HepG2 (cell line): ENCODE measurements at regions not wholly inside any gene's neighbourhood (a gene's known extent, or its start where the extent isn't known, plus 50 kb on each side); places are given as distances from the start of the nearest gene placed in this dataset.

Source experiments
- ATAC-seq: fragments of 200-7000 bp; cut with Tn5 transposase; 3 replicates; pipeline ENCODE4 v1.9.1; 2020; ENCODE audit warnings: mild to moderate bottlenecking, moderate library complexity
- BruUV-seq: library from RNA; stranded (reverse); fragments of 400-500 nt; replicated peaks from 2 replicates; lab custom pipeline; 2021; lab: Mats Ljungman, UMichigan
- CTCF ChIA-PET: fragments of 300-600 bp; formaldehyde crosslinking; extraction: SDS; loops from one replicate; lab custom pipeline; 2021; ENCODE audit warnings: low total read pairs, inconsistent platforms, low intra/inter-chr PET ratio; lab: Yijun Ruan, JAX
- POLR2A ChIA-PET: fragments of 350-600 bp; sonication (Branson Sonifier 250); formaldehyde crosslinking; loops from one replicate; lab custom pipeline; 2020; ENCODE audit warnings: antibody characterized with exemption, inconsistent platforms; lab: Yijun Ruan, JAX
- DNase-seq: peaks from one replicate; pipeline ENCODE4 v3.0.0-alpha.2; 2015; ENCODE audit warnings: low spot score
- FAIRE-seq: peaks from 3 replicates; lab custom pipeline; 2011; peaks lifted over from hg19 to GRCh38; lab: Jason Lieb, UNC
- H2AFZ ChIP-seq: one replicate; pipeline ENCODE4 v1.6.1; 2011; ENCODE audit warnings: low read length, inconsistent platforms
- H3K27ac ChIP-seq: fragments of 300-600 bp; 3 replicates; pipeline ENCODE4 v1.8.0; 2011; ENCODE audit warnings: mixed run types, mild to moderate bottlenecking, mixed read lengths, low read length, inconsistent platforms; ENCODE audit not compliant: insufficient read depth; ENCODE audit errors: extremely low read length
- H3K27me3 ChIP-seq, 2 experiments: fragments of 200-600 bp in 1 of 2; 2 replicates in 1 of 2; 3 replicates in 1 of 2; pipeline versions ENCODE4 v1.6.0 to v1.8.0; 2011; ENCODE audit warnings: low read length in 2 of 2, mild to moderate bottlenecking in 2 of 2, moderate library complexity in 2 of 2, inconsistent platforms in 1 of 2; ENCODE audit not compliant: insufficient read depth in 2 of 2, control insufficient read depth in 1 of 2
- H3K36me3 ChIP-seq, 2 experiments: fragments of 200-600 bp in 1 of 2; replicated peaks in 1 of 2; 2 replicates in 1 of 2; 3 replicates in 1 of 2; pipeline versions ENCODE4 v1.5.1 to v1.8.0; 2011; ENCODE audit warnings: low read length in 2 of 2, inconsistent platforms in 1 of 2; ENCODE audit not compliant: insufficient read depth in 2 of 2, control insufficient read depth in 1 of 2
- H3K4me1 ChIP-seq: 2 replicates; pipeline ENCODE4 v1.5.1; 2012; ENCODE audit warnings: low read length, inconsistent platforms; ENCODE audit not compliant: insufficient read depth
- H3K4me2 ChIP-seq: 2 replicates; pipeline ENCODE4 v1.6.0; 2011; ENCODE audit warnings: low read depth, low read length, inconsistent platforms
- H3K4me3 ChIP-seq, 3 experiments: fragments of 200-600 bp in 1 of 3; sonication (generic), shearing (Covaris generic) in 1 of 3; replicated peaks in 1 of 3; 2 replicates each; pipeline ENCODE4 v1.5.1; 2011 to 2016; ENCODE audit warnings: low read length in 3 of 3, inconsistent platforms in 2 of 3, low read depth in 2 of 3, mild to moderate bottlenecking in 2 of 3, control low read depth in 1 of 3, mixed read lengths in 1 of 3; ENCODE audit not compliant: insufficient read depth in 1 of 3
- H3K79me2 ChIP-seq: one replicate; pipeline ENCODE4 v1.6.1; 2011; ENCODE audit warnings: low read length, inconsistent platforms; ENCODE audit not compliant: insufficient read depth
- H3K9ac ChIP-seq: 2 replicates; pipeline ENCODE4 v1.6.0; 2011; ENCODE audit warnings: mild to moderate bottlenecking, low read depth, low read length, inconsistent platforms; ENCODE audit not compliant: insufficient read depth
- H3K9me3 ChIP-seq: 2 replicates; pipeline ENCODE4 v1.5.1; 2012; ENCODE audit warnings: mild to moderate bottlenecking, low read length
- H4K20me1 ChIP-seq: 2 replicates; pipeline ENCODE4 v1.6.0; 2011; ENCODE audit warnings: inconsistent platforms, mild to moderate bottlenecking, low read length, moderate library complexity; ENCODE audit not compliant: insufficient read depth
- GTF2F1 ChIP-seq: fragments of 150-350 bp; IDR thresholded peaks from 2 replicates; pipeline ENCODE4 v1.6.1; 2014; ENCODE audit warnings: low read length
- HMGA1 ChIP-seq: sonication (generic); formaldehyde crosslinking; conservative IDR thresholded peaks from 2 replicates; pipeline ENCODE4 v1.4.0; 2020; ENCODE audit warnings: missing genetic modification reagents
- IRF2 ChIP-seq: IDR thresholded peaks from 2 replicates; pipeline ENCODE4 v1.6.1; 2018; ENCODE audit warnings: missing genetic modification reagents, missing compliant biosample characterization
- MAF1 ChIP-seq: sonication (generic); formaldehyde crosslinking; IDR thresholded peaks from 2 replicates; pipeline ENCODE4 v1.5.0; 2020; ENCODE audit warnings: missing genetic modification reagents, borderline replicate concordance
- ONECUT2 ChIP-seq: sonication (generic); formaldehyde crosslinking; IDR thresholded peaks from 2 replicates; pipeline ENCODE4 v1.4.0; 2020; ENCODE audit warnings: missing genetic modification reagents
- PBX2 ChIP-seq: IDR thresholded peaks from 2 replicates; pipeline ENCODE4 v1.6.1; 2016; ENCODE audit warnings: control low read depth
- PTBP1 ChIP-seq: fragments of 200-400 bp; formaldehyde crosslinking; IDR thresholded peaks from 2 replicates; pipeline ENCODE4 v1.6.1; 2018; ENCODE audit warnings: low read length, low read depth; ENCODE audit not compliant: poor library complexity, severe bottlenecking
- ZNF101 ChIP-seq: sonication (generic); formaldehyde crosslinking; IDR thresholded peaks from 2 replicates; pipeline ENCODE4 v1.4.0; 2020; ENCODE audit warnings: mild to moderate bottlenecking, low read depth, missing genetic modification reagents, borderline replicate concordance
- ZNF234 ChIP-seq: sonication (generic); formaldehyde crosslinking; conservative IDR thresholded peaks from 2 replicates; pipeline ENCODE4 v1.5.1; 2020; ENCODE audit warnings: mild to moderate bottlenecking, missing genetic modification reagents
- ZNF326 ChIP-seq: sonication (generic); formaldehyde crosslinking; IDR thresholded peaks from 2 replicates; pipeline ENCODE4 v1.4.0; 2020; ENCODE audit warnings: missing genetic modification reagents, borderline replicate concordance
- ZSCAN9 ChIP-seq: IDR thresholded peaks from 2 replicates; pipeline ENCODE4 v1.6.1; 2016; ENCODE audit warnings: borderline replicate concordance
- ZZZ3 ChIP-seq: sonication (generic); formaldehyde crosslinking; IDR thresholded peaks from 2 replicates; pipeline ENCODE4 v1.4.0; 2020; ENCODE audit warnings: missing genetic modification reagents, mild to moderate bottlenecking, borderline replicate concordance
- WGBS: methylation state at CpG from one replicate; pipeline ENCODE4 v1.1.6; 2017; ENCODE audit warnings: low lambda C conversion rate; 5-methylcytosine and 5-hydroxymethylcytosine counted together
- in situ Hi-C: cut with HindIII; loops from 2 replicates; pipeline ENCODE4 v1.10.0; 2017; ENCODE audit warnings: low pct_unique_long_range_greater_than_20kb; ENCODE audit not compliant: extremely low pct_ligation_motif_present
- intact Hi-C: fragments of 100-400 bp; cut with micrococcal nuclease; formaldehyde crosslinking; loops from one replicate; pipeline ENCODE4 v1.10.0; 2022; ENCODE audit not compliant: unreplicated experiment
- TF ChIP-seq, protein P1 (sequence below): sonication (generic); formaldehyde crosslinking; IDR thresholded peaks from 2 replicates; pipeline ENCODE4 v1.5.0; 2020; ENCODE audit warnings: mild to moderate bottlenecking, missing genetic modification reagents
- TF ChIP-seq, protein P2 (sequence below): IDR thresholded peaks from 2 replicates; pipeline ENCODE4 v1.6.1; 2016; ENCODE audit warnings: mild to moderate bottlenecking

DNA sequence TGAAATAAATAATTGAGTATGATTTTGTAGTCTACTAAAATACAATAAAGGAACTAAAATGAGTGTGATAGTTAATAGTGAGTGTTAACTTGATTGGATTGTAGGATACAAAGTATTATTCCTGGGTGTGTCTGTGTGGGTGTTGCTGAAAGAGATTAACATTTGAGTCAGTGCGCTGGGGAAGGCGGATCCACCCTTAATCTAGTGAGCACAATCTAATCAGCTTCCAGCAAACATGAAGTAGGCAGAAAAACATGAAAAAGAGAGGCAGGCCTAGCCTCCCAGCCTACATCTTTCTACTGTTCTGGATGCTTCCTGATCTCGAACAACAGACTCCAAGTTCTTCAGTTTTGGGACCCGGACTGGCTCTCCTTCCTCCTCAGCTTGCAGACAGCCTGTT is 1716.6 kb downstream of the MRPL39 start (continued):
- no peak for TF ChIP-seq PBX2 (CRISPR knock-in tag)
- TF ChIP-seq ZNF234 (CRISPR knock-in tag): no peak
- TF ChIP-seq, all 625 proteins: peak for 0

- intact Hi-C loops: no loop called here
- Histone ChIP-seq H3K9ac (no peak overlapping the region), H3K79me2 (no peaks in the 10 kb centered on the region), H3K27me3 (no peaks in the 10 kb centered on the region; a peak in 1 of 5 replicates), H3K9me3 (peaks cover 23% of the 10 kb centered on the region), H3K4me1 (no peaks in the 10 kb centered on the region), H3K4me2 (peak overlapping the region; percentile 25; the same call in 1 of the 2 replicates), H4K20me1 (no peaks in the 10 kb centered on the region), H3K36me3 (no peaks in the 10 kb centered on the region), H2AFZ (no peak overlapping the region), H3K27ac (no peak overlapping the region), H3K4me3 (peak overlapping the region in 2 of 3 experiments; percentile 10 to 22; a peak in 2 of 6 replicates)
- no peak for TF ChIP-seq ZZZ3
- no peak for TF ChIP-seq MAF1 (CRISPR knock-in tag)
- TF ChIP-seq, protein P1, sequence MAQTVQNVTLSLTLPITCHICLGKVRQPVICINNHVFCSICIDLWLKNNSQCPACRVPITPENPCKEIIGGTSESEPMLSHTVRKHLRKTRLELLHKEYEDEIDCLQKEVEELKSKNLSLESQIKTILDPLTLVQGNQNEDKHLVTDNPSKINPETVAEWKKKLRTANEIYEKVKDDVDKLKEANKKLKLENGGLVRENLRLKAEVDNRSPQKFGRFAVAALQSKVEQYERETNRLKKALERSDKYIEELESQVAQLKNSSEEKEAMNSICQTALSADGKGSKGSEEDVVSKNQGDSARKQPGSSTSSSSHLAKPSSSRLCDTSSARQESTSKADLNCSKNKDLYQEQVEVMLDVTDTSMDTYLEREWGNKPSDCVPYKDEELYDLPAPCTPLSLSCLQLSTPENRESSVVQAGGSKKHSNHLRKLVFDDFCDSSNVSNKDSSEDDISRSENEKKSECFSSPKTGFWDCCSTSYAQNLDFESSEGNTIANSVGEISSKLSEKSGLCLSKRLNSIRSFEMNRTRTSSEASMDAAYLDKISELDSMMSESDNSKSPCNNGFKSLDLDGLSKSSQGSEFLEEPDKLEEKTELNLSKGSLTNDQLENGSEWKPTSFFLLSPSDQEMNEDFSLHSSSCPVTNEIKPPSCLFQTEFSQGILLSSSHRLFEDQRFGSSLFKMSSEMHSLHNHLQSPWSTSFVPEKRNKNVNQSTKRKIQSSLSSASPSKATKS (CRISPR knock-in tag): no peak
- no peak for TF ChIP-seq ZSCAN9 (CRISPR knock-in tag)
- no peak for TF ChIP-seq GTF2F1
- TF ChIP-seq PTBP1: no peak
- no peak for TF ChIP-seq IRF2
- TF ChIP-seq ZNF101 (CRISPR knock-in tag): no peak
- no peak for TF ChIP-seq HMGA1 (CRISPR knock-in tag)
- no peak for TF ChIP-seq ONECUT2 (CRISPR knock-in tag)
- TF ChIP-seq, protein P2, sequence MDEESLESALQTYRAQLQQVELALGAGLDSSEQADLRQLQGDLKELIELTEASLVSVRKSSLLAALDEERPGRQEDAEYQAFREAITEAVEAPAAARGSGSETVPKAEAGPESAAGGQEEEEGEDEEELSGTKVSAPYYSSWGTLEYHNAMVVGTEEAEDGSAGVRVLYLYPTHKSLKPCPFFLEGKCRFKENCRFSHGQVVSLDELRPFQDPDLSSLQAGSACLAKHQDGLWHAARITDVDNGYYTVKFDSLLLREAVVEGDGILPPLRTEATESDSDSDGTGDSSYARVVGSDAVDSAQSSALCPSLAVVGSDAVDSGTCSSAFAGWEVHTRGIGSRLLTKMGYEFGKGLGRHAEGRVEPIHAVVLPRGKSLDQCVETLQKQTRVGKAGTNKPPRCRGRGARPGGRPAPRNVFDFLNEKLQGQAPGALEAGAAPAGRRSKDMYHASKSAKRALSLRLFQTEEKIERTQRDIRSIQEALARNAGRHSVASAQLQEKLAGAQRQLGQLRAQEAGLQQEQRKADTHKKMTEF (CRISPR knock-in tag): no peak
- no peak for TF ChIP-seq ZNF326
- ATAC-seq (peak; percentile 78), FAIRE-seq (no peak), DNase-seq (no peak)
- ChIA-PET CTCF (no interaction called here), POLR2A (no interaction called here)
- BruUV-seq: no TSS peak
- in situ Hi-C loops: no loop called here
- 27% methylated on average over 5 of the region's 10 CpGs for WGBS
These were observed 1719.5 kb downstream of the MRPL39 start for GRCh38 chr21:23887725-23888306.
